PC-3 (cell line): ENCODE measurements at regions not wholly inside any gene's neighbourhood (a gene's known extent, or its start where the extent isn't known, plus 50 kb on each side); places are given as distances from the start of the nearest gene placed in this dataset.

ENCODE experiments used
- EZH2phosphoT487 ChIP-seq: fragments of 300-600 bp; sonication (generic); IDR thresholded peaks from 2 replicates; pipeline ENCODE4 v1.6.1; 2018; ENCODE audit warnings: mild to moderate bottlenecking, antibody characterized with exemption, low read length, borderline replicate concordance
- TF ChIP-seq, protein P1 (sequence below): fragments of 300-600 bp; sonication (generic); conservative IDR thresholded peaks from 2 replicates; pipeline ENCODE4 v1.5.1; 2017; ENCODE audit warnings: antibody characterized with exemption, low read depth, mild to moderate bottlenecking, low read length

DNA sequence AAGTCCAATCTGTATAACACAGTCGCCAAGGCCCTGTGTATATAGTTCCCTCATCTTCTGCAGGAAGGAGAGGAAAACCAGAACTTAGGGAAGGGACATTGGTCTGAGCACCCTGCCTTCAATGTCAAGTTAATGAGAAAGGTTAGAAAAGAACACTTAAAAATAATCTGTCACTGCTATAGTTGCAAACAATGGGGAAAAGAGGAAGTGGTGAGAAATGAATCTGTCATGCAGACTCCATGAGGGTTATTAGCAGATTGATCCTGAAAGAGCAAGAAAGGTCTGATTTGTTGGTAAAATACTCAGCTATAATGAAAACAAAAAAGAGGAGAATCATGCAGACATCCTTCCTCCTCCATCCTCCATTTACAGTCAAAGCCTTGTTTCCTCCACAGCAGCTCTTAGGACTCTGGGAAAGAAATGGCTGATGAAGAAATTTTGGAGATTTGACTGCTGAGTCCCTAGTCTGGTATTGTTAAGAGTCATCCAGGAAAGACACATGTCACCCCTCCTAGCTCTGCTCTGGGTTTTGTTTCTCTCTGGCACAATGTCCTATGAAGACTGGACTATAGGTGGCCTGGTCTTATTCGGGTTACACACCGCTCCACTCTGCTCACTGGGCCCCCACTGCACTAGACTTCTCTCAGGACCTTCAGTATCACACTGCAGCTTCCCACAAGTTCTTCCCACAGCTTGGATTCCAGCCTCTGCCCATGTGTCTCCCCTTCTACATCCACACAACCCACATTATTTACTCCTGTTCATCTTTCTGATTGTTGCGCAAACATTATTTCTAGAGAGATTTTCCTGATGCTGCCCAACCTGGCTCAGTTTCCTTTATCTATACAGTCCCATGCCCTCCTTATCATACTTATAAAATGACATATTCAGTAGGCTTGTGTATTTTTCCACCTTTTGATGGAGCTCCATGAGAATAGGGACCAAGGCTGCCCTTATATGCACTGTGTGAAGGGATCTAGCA lies 56.5 kb upstream of the XYLT1 start:
- TF ChIP-seq, protein P1, sequence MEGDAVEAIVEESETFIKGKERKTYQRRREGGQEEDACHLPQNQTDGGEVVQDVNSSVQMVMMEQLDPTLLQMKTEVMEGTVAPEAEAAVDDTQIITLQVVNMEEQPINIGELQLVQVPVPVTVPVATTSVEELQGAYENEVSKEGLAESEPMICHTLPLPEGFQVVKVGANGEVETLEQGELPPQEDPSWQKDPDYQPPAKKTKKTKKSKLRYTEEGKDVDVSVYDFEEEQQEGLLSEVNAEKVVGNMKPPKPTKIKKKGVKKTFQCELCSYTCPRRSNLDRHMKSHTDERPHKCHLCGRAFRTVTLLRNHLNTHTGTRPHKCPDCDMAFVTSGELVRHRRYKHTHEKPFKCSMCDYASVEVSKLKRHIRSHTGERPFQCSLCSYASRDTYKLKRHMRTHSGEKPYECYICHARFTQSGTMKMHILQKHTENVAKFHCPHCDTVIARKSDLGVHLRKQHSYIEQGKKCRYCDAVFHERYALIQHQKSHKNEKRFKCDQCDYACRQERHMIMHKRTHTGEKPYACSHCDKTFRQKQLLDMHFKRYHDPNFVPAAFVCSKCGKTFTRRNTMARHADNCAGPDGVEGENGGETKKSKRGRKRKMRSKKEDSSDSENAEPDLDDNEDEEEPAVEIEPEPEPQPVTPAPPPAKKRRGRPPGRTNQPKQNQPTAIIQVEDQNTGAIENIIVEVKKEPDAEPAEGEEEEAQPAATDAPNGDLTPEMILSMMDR, result no peak
- no peak for TF ChIP-seq EZH2phosphoT487
